K562 (cell line): ENCODE measurements at regions not wholly inside any gene's neighbourhood (a gene's known extent, or its start where the extent isn't known, plus 50 kb on each side); places are given as distances from the start of the nearest gene placed in this dataset.

Experiments
- ATAC-seq: fragments of 200-7000 bp; cut with Tn5 transposase; 3 replicates; pipeline ENCODE4 v1.9.1; 2020; ENCODE audit warnings: moderate library complexity
- BruUV-seq: library from RNA; stranded (reverse); fragments of 400-500 nt; replicated peaks from 2 replicates; lab custom pipeline; 2021; lab: Mats Ljungman, UMichigan
- CTCF ChIA-PET: fragments of 300-600 bp; formaldehyde crosslinking; extraction: SDS; loops from one replicate; lab custom pipeline; 2021; ENCODE audit warnings: low intra/inter-chr PET ratio; lab: Yijun Ruan, JAX
- POLR2A ChIA-PET: fragments of 300-600, 350-650 bp; sonication (Branson Sonifier 250); formaldehyde crosslinking; extraction: SDS; loops from one replicate; lab custom pipeline; 2021; ENCODE audit warnings: antibody characterized with exemption, inconsistent platforms; lab: Yijun Ruan, JAX
- DNase-seq, 4 experiments: peaks; one replicate each; pipeline versions ENCODE4 v3.0.0 to v3.0.0-alpha.2; 2011 to 2018; ENCODE audit warnings: low spot score in 3 of 4, mixed read lengths in 3 of 4; ENCODE audit errors: extremely low read depth in 1 of 4
- FAIRE-seq: peaks from 2 replicates; lab custom pipeline; 2011; peaks lifted over from hg19 to GRCh38; lab: Jason Lieb, UNC
- H2AFZ ChIP-seq: 2 replicates; pipeline ENCODE4 v1.6.0; 2011; ENCODE audit warnings: low read depth, low read length, control low read depth, inconsistent platforms
- H3K27ac ChIP-seq: fragments of 200-600 bp; 3 replicates; pipeline ENCODE4 v1.8.0; 2011; ENCODE audit warnings: low read depth, mild to moderate bottlenecking, control low read depth, inconsistent platforms, low read length, moderate library complexity, mixed read lengths; ENCODE audit errors: extremely low read depth
- H3K27me3 ChIP-seq, 2 experiments: fragments of 300-600 bp in 1 of 2; 2 replicates in 1 of 2; 3 replicates in 1 of 2; pipeline versions ENCODE4 v1.6.0 to v1.8.0; 2011; ENCODE audit warnings: inconsistent platforms in 2 of 2, low read length in 2 of 2, mild to moderate bottlenecking in 1 of 2, mixed read lengths in 1 of 2, moderate library complexity in 1 of 2; ENCODE audit not compliant: control insufficient read depth in 2 of 2, insufficient read depth in 2 of 2
- H3K36me3 ChIP-seq: fragments of 300-600 bp; 3 replicates; pipeline ENCODE4 v1.8.0; 2011; ENCODE audit warnings: mild to moderate bottlenecking, low read length, inconsistent platforms; ENCODE audit not compliant: control insufficient read depth, insufficient read depth
- H3K4me1 ChIP-seq, 2 experiments: fragments of 200-600 bp in 1 of 2; replicated peaks in 1 of 2; 2 replicates in 1 of 2; 3 replicates in 1 of 2; pipeline versions ENCODE4 v1.5.1 to v1.8.0; 2011; ENCODE audit warnings: inconsistent platforms in 2 of 2, low read length in 2 of 2, mild to moderate bottlenecking in 1 of 2, mixed read lengths in 1 of 2, moderate library complexity in 1 of 2; ENCODE audit not compliant: control insufficient read depth in 2 of 2, insufficient read depth in 2 of 2
- H3K4me2 ChIP-seq: 2 replicates; pipeline ENCODE4 v1.6.1; 2011; ENCODE audit warnings: low read length, control low read depth, inconsistent platforms, mixed read lengths; ENCODE audit not compliant: insufficient read depth
- H3K4me3 ChIP-seq: fragments of 200-600 bp; sonication (generic), shearing (Covaris generic); 2 replicates; pipeline ENCODE4 v1.5.1; 2016; ENCODE audit warnings: control low read depth, inconsistent platforms
- H3K79me2 ChIP-seq: fragments of 200-600 bp; 3 replicates; pipeline ENCODE4 v1.8.0; 2011; ENCODE audit warnings: low read length, inconsistent platforms; ENCODE audit not compliant: control insufficient read depth, insufficient read depth
- H3K9ac ChIP-seq, 2 experiments: 2 replicates each; pipeline versions ENCODE4 v1.6.0 to v1.6.1; 2011; ENCODE audit warnings: low read depth in 2 of 2, low read length in 2 of 2, control low read depth in 1 of 2, inconsistent platforms in 1 of 2, mild to moderate bottlenecking in 1 of 2, mixed read lengths in 1 of 2; ENCODE audit not compliant: insufficient read depth in 1 of 2
- H3K9me1 ChIP-seq: one replicate; pipeline ENCODE4 v1.6.0; 2011; ENCODE audit warnings: inconsistent platforms, mild to moderate bottlenecking, low read length, moderate library complexity; ENCODE audit not compliant: control insufficient read depth, insufficient read depth
- H3K9me3 ChIP-seq: replicated peaks from 2 replicates; pipeline ENCODE4 v1.5.1; 2011; ENCODE audit warnings: low read depth, low read length, inconsistent platforms; ENCODE audit not compliant: control insufficient read depth, insufficient read depth
- H4K20me1 ChIP-seq: replicated peaks from 2 replicates; pipeline ENCODE4 v1.6.1; 2011; ENCODE audit warnings: low read length, inconsistent platforms, mixed read lengths; ENCODE audit not compliant: control insufficient read depth, insufficient read depth
- ELF1 ChIP-seq: fragments of 200-800 bp; sonication (Bioruptor generic); IDR thresholded peaks from 2 replicates; pipeline ENCODE4 v1.6.1; 2016; ENCODE audit warnings: missing genetic modification characterization, missing compliant biosample characterization
- ESRRA ChIP-seq: fragments of 450-650 bp; IDR thresholded peaks from 2 replicates; pipeline ENCODE4 v1.6.1; 2014; ENCODE audit warnings: low read depth, mild to moderate bottlenecking, moderate library complexity, borderline replicate concordance
- FOXJ2 ChIP-seq: fragments of 200-800 bp; sonication (Bioruptor generic); IDR thresholded peaks from 2 replicates; pipeline ENCODE4 v1.6.1; 2016; ENCODE audit warnings: missing genetic modification characterization, missing compliant biosample characterization
- KLF6 ChIP-seq: fragments of 250-450 bp; sonication (Bioruptor Pico); IDR thresholded peaks from 2 replicates; pipeline ENCODE4 v1.4.0; 2020; ENCODE audit warnings: mild to moderate bottlenecking, moderate library complexity, borderline replicate concordance
- MAX ChIP-seq: sonication (generic); formaldehyde crosslinking; IDR thresholded peaks from 2 replicates; pipeline ENCODE4 v1.9.0; 2022; ENCODE audit warnings: mild to moderate bottlenecking, missing genetic modification reagents
- PHF8 ChIP-seq: fragments of 200-600 bp; sonication (generic); IDR thresholded peaks from 2 replicates; pipeline ENCODE4 v1.6.1; 2012; ENCODE audit warnings: mixed run types, mild to moderate bottlenecking, inconsistent platforms, low read length, moderate library complexity, borderline replicate concordance
- RERE ChIP-seq: sonication (generic); formaldehyde crosslinking; IDR thresholded peaks from 2 replicates; pipeline ENCODE4 v1.8.0; 2023; ENCODE audit warnings: missing genetic modification reagents, mild to moderate bottlenecking, borderline replicate concordance
- SETDB1 ChIP-seq: IDR thresholded peaks from one replicate; pipeline ENCODE4 v1.6.1; 2012; ENCODE audit warnings: low read length, control low read depth, inconsistent platforms
- TEAD4 ChIP-seq, 2 experiments: sonication (generic) in 1 of 2; formaldehyde crosslinking in 1 of 2; IDR thresholded peaks; 2 replicates each; pipeline versions ENCODE4 v1.6.1 to v1.8.0; 2012 to 2022; ENCODE audit warnings: borderline replicate concordance in 1 of 2, inconsistent platforms in 1 of 2, low read length in 1 of 2, mild to moderate bottlenecking in 1 of 2, missing genetic modification reagents in 1 of 2
- USF2 ChIP-seq: sonication (generic); formaldehyde crosslinking; IDR thresholded peaks from 2 replicates; pipeline ENCODE4 v1.5.0; 2020; ENCODE audit warnings: missing genetic modification reagents
- XRCC3 ChIP-seq: fragments of 450-650 bp; IDR thresholded peaks from 2 replicates; pipeline ENCODE4 v1.6.1; 2017; ENCODE audit warnings: mild to moderate bottlenecking, moderate library complexity
- WGBS: fragments of 100-300 bp; shearing (Covaris generic); methylation state at CpG from one replicate; pipeline ENCODE4 v1.1.6; 2016; ENCODE audit warnings: low coverage, mixed read lengths; ENCODE audit not compliant: insufficient coverage; ENCODE audit errors: missing lambda C conversion rate; 5-methylcytosine and 5-hydroxymethylcytosine counted together
- in situ Hi-C: fragments of 300-500 bp; cut with MboI; formaldehyde crosslinking; loops from 4 replicates; pipeline ENCODE4 v1.15.0; 2018; ENCODE audit warnings: inconsistent platforms, mixed read lengths
- intact Hi-C: fragments of 100-400 bp; cut with micrococcal nuclease; formaldehyde crosslinking; loops from 2 replicates; pipeline ENCODE4 v1.14.2; 2022
- TF ChIP-seq, protein P1 (sequence below): fragments of 450-650 bp; IDR thresholded peaks from 2 replicates; pipeline ENCODE4 v1.6.1; 2017; ENCODE audit warnings: antibody characterized with exemption
- TF ChIP-seq, protein P2 (sequence below): sonication (generic); formaldehyde crosslinking; IDR thresholded peaks from 2 replicates; pipeline ENCODE4 v1.8.1; 2023; ENCODE audit warnings: mild to moderate bottlenecking, missing genetic modification reagents, moderate library complexity

GRCh38 chr20:52867305-52867704 is 104.9 kb upstream of the TSHZ2 start:
- Histone ChIP-seq H3K27me3 (no peaks in the 10 kb centered on the region), H3K79me2 (no peaks in the 10 kb centered on the region), H3K9me3 (no peaks in the 10 kb centered on the region), H3K4me1 (no peaks in the 10 kb centered on the region), H3K4me3 (no peak overlapping the region), H3K4me2 (no peak overlapping the region), H3K9ac (no peak overlapping the region), H2AFZ (no peak overlapping the region), H3K9me1 (no peaks in the 10 kb centered on the region), H4K20me1 (no peaks in the 10 kb centered on the region), H3K36me3 (no peaks in the 10 kb centered on the region), H3K27ac (no peak overlapping the region)
- in situ Hi-C loops (no loop called here), intact Hi-C loops (no loop called here)
- CTCF ChIA-PET = no interaction called here
- WGBS = 0% methylated on average over 4 of the region's 4 CpGs
- BruUV-seq = no TSS peak
- ATAC-seq = no peak
- no peak for FAIRE-seq
- no peak for DNase-seq
- POLR2A ChIA-PET = no interaction called here
- TF ChIP-seq, protein P1, sequence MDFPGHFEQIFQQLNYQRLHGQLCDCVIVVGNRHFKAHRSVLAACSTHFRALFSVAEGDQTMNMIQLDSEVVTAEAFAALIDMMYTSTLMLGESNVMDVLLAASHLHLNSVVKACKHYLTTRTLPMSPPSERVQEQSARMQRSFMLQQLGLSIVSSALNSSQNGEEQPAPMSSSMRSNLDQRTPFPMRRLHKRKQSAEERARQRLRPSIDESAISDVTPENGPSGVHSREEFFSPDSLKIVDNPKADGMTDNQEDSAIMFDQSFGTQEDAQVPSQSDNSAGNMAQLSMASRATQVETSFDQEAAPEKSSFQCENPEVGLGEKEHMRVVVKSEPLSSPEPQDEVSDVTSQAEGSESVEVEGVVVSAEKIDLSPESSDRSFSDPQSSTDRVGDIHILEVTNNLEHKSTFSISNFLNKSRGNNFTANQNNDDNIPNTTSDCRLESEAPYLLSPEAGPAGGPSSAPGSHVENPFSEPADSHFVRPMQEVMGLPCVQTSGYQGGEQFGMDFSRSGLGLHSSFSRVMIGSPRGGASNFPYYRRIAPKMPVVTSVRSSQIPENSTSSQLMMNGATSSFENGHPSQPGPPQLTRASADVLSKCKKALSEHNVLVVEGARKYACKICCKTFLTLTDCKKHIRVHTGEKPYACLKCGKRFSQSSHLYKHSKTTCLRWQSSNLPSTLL = no peak
- TF ChIP-seq PHF8 = no peak
- no peak for TF ChIP-seq SETDB1
- TF ChIP-seq ESRRA = no peak
- TF ChIP-seq, protein P2, sequence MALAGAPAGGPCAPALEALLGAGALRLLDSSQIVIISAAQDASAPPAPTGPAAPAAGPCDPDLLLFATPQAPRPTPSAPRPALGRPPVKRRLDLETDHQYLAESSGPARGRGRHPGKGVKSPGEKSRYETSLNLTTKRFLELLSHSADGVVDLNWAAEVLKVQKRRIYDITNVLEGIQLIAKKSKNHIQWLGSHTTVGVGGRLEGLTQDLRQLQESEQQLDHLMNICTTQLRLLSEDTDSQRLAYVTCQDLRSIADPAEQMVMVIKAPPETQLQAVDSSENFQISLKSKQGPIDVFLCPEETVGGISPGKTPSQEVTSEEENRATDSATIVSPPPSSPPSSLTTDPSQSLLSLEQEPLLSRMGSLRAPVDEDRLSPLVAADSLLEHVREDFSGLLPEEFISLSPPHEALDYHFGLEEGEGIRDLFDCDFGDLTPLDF = no peak
- TF ChIP-seq TEAD4 (IDR thresholded peaks at IDR 0.05; ENCODE audit: low read length) = no peak
- TF ChIP-seq TEAD4 (CRISPR knock-in tag; IDR thresholded peaks at IDR 0.05; ENCODE audit: borderline replicate concordance) = no peak
- TF ChIP-seq KLF6 = no peak
- no peak for TF ChIP-seq USF2
- TF ChIP-seq MAX (CRISPR knock-in tag) = no peak
- TF ChIP-seq XRCC3 = no peak
- no peak for TF ChIP-seq RERE (CRISPR knock-in tag)
- TF ChIP-seq FOXJ2 = no peak
- TF ChIP-seq ELF1 (tag) = no peak
